ENCODE measurements at regions not wholly inside any gene's neighbourhood (a gene's known extent, or its start where the extent isn't known, plus 50 kb on each side); places are given as distances from the start of the nearest gene placed in this dataset.

DNA sequence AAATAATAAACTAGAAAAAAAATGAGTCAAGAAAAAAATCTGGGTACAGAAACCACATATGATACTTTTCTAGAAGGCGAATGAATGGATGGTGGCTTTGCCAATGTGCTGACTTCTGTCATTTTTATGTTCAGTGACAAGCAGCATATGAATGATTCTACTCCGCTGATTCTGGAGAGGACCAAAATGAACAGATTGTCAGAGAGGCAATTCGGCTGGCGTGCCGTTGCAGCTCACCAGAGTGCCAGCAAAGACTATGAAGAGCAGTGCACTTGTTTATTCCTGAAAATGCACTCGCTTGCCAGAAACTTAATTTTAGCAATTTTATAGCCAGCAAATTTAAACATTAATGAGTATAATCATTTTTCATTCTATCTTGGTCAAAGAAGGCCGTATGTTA is 105.9 kb upstream of the NYAP2 start:
- DNase-seq = no peak
- intact Hi-C loops (cut with micrococcal nuclease) = no loop called here
- peaks cover 20% of the 10 kb centered on the region for H3K9me3 ChIP-seq (replicated peaks)
- H3K36me3 ChIP-seq = no peaks in the 10 kb centered on the region
- TF ChIP-seq, protein P1, sequence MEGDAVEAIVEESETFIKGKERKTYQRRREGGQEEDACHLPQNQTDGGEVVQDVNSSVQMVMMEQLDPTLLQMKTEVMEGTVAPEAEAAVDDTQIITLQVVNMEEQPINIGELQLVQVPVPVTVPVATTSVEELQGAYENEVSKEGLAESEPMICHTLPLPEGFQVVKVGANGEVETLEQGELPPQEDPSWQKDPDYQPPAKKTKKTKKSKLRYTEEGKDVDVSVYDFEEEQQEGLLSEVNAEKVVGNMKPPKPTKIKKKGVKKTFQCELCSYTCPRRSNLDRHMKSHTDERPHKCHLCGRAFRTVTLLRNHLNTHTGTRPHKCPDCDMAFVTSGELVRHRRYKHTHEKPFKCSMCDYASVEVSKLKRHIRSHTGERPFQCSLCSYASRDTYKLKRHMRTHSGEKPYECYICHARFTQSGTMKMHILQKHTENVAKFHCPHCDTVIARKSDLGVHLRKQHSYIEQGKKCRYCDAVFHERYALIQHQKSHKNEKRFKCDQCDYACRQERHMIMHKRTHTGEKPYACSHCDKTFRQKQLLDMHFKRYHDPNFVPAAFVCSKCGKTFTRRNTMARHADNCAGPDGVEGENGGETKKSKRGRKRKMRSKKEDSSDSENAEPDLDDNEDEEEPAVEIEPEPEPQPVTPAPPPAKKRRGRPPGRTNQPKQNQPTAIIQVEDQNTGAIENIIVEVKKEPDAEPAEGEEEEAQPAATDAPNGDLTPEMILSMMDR (IDR thresholded peaks at IDR 0.05; ENCODE audit: borderline replicate concordance) = no peak
- H3K4me1 ChIP-seq = no peaks in the 10 kb centered on the region
- no peak overlapping the region for H3K27ac ChIP-seq (replicated peaks)
- no peak overlapping the region for H3K4me3 ChIP-seq
- no peaks in the 10 kb centered on the region for H3K27me3 ChIP-seq (ENCODE audit: low read depth)

DNA sequence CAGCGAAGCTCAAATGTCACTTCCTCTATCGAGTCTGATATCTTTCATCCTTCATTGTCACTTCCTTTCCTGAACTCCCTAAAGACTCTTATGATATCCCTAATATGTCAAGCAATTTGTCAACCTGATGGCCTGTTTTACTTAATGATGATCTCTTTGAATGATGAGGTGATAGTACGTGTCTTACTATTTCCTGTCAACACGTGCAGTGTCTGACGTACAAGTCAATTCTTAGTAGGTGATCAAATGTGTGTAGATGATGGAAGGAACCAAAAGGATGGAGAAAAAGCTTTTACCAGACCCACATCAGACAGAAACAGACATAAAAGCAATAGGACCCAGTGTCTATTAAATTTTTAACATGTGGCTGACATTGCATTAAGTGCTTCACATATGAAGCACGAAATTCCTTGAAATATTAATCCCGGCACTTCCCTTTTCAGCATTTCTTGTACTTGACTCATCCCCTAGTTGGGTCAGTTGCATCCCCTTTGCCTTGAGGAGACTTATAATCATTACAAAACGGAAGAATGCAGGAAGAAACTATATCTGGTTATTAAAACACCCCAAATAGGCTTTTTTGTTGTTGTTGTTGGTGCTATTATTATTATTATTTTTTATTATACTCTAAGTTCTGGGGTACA is 108.6 kb upstream of the NYAP2 start:
- intact Hi-C loops (cut with micrococcal nuclease) = no loop called here
- H3K9me3 ChIP-seq (replicated peaks) = peaks cover 20% of the 10 kb centered on the region
- TF ChIP-seq, protein P1 (IDR thresholded peaks at IDR 0.05; ENCODE audit: borderline replicate concordance) = no peak
- no peaks in the 10 kb centered on the region for H3K4me1 ChIP-seq
- H3K36me3 ChIP-seq = no peaks in the 10 kb centered on the region
- no peak overlapping the region for H3K27ac ChIP-seq (replicated peaks)
- no peaks in the 10 kb centered on the region for H3K27me3 ChIP-seq (ENCODE audit: low read depth)
- H3K4me3 ChIP-seq = no peak overlapping the region
- DNase-seq = no peak

DNA sequence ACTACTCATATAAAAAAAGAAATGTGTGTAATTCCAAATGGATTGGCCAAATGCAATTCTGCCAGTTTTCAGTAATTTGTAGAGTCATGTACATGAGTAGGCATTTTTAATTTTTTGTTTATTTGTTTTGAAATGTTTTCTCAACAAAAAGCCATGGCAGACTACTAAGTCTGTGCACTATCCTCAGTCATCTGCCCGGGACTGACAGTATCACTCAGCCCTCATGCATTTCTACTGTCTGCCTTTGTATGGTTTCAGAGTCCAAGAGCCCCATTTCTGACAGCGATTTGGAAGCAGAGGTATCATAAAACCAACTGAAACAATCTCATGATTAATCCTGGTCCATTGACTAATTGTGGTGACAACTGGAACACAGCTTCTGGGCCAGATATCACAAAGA is 109.9 kb upstream of the NYAP2 start:
- intact Hi-C loops (cut with micrococcal nuclease) = no loop called here
- no peaks in the 10 kb centered on the region for H3K36me3 ChIP-seq
- H3K27me3 ChIP-seq (ENCODE audit: low read depth) = no peaks in the 10 kb centered on the region
- no peaks in the 10 kb centered on the region for H3K4me1 ChIP-seq
- H3K4me3 ChIP-seq = no peak overlapping the region
- DNase-seq = no peak
- H3K9me3 ChIP-seq (replicated peaks) = peaks cover 20% of the 10 kb centered on the region
- H3K27ac ChIP-seq (replicated peaks) = no peak overlapping the region
- TF ChIP-seq, protein P1 (IDR thresholded peaks at IDR 0.05; ENCODE audit: borderline replicate concordance) = no peak

DNA sequence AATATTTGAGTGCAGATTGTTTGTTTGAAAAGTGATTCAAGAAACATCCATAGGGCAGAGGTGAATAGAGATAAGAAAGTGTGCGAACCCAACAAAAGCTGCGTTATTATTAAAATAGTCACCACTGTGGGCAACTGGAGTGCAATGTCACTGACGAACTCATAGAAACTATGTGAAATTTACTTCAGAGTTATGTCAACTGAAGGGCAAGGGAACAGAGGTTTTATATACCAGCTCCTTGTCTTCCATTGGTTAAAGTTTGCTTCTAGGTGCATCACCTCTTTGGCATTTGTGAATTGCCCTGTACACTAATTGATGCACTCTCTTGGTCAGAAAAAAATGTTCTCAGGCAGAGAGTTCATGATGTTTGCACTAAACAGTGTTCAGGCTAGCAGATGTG is 110.5 kb upstream of the NYAP2 start:
- Histone ChIP-seq H3K36me3 (no peaks in the 10 kb centered on the region), H3K4me1 (no peaks in the 10 kb centered on the region), H3K9me3 (replicated peaks) (peaks cover 20% of the 10 kb centered on the region), H3K27ac (replicated peaks) (no peak overlapping the region), H3K4me3 (no peak overlapping the region), H3K27me3 (ENCODE audit: low read depth) (no peaks in the 10 kb centered on the region)
- intact Hi-C loops (cut with micrococcal nuclease) = no loop called here
- TF ChIP-seq, protein P1 (IDR thresholded peaks at IDR 0.05; ENCODE audit: borderline replicate concordance) = no peak
- DNase-seq = no peak

DNA sequence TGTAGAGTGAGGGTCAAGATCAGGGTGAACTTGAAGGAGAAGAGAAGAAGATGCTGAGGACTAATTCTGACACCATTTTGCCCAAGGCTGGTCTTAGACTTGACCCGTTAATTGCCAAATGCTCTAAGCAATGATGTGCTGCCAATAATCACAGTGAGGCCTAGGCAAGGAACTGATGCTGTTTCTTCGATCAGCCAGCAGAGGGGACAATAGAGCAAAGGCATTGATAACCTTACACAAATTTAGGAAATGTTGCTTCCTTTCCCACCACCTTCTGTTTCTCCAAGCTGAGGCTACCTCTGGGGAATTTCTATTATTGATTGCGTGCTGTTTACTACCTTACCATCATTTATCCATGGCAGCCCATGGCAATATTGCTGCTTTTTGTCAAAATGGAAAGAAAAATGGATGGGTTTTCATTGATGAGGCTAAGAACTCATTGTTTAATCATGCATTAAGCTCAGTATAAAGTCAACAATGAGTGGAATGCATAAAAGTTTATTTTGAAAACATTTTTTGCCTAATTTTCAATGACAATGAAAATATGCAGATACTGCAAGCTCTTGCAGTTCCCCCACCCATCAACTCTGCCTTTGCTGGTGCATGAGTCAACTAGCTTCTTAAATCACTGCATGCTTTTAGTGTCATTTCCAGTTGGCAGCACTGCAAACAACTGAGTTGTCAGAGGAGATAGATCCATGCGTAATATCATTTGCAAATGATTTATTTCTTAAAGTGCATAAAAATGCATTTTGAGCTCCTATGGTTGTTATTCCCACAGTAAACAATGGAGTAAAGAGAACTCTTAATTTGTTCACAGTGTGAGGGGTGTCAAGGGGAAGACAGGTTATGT is 116.4 kb upstream of the NYAP2 start:
- H3K9me3 ChIP-seq (replicated peaks) = peaks cover 25% of the 10 kb centered on the region
- no peaks in the 10 kb centered on the region for H3K4me1 ChIP-seq
- no peak overlapping the region for H3K27ac ChIP-seq (replicated peaks)
- no peak for DNase-seq
- no peak overlapping the region for H3K4me3 ChIP-seq
- H3K36me3 ChIP-seq = no peaks in the 10 kb centered on the region
- TF ChIP-seq, protein P1 (IDR thresholded peaks at IDR 0.05; ENCODE audit: borderline replicate concordance) = peak; percentile 47
- H3K27me3 ChIP-seq (ENCODE audit: low read depth) = no peaks in the 10 kb centered on the region
- intact Hi-C loops (cut with micrococcal nuclease) = no loop called here

All from left ventricle myocardium inferior (tissue), 1 donor.